HS-27A (cell line): ENCODE measurements at regions not wholly inside any gene's neighbourhood (a gene's known extent, or its start where the extent isn't known, plus 50 kb on each side); places are given as distances from the start of the nearest gene placed in this dataset.
"Not testable (repeated sequence)": the region's sequence is repeated elsewhere in the genome, so short reads cannot be mapped to it uniquely, and the experiment has no call there.

Source experiments
- DNase-seq: peaks from one replicate; pipeline ENCODE4 v3.0.0-alpha.2; 2012; ENCODE audit warnings: low read depth, missing footprints

GRCh38 chr9:36462245-36462644 is 62.2 kb upstream of the RNF38 start:
- DNase-seq = no peak

- DNase-seq = no peak
These were observed 61.3 kb upstream of the RNF38 start for GRCh38 chr9:36461323-36461722.

- DNase-seq = not testable (repeated sequence)
These were observed 58.4 kb upstream of the RNF38 start for GRCh38 chr9:36458430-36458915.

- DNase-seq = no peak
These were observed 57.9 kb upstream of the RNF38 start for GRCh38 chr9:36457836-36458429.

- DNase-seq = no peak
These were observed 56.5 kb upstream of the RNF38 start for GRCh38 chr9:36456480-36457065.

GRCh38 chr9:36451949-36452348 is 51.9 kb upstream of the RNF38 start:
- DNase-seq = no peak

- peak; percentile 22 for DNase-seq
These were observed 50.2 kb upstream of the RNF38 start for GRCh38 chr9:36450110-36450732.
